ENCODE measurements at regions not wholly inside any gene's neighbourhood (a gene's known extent, or its start where the extent isn't known, plus 50 kb on each side); places are given as distances from the start of the nearest gene placed in this dataset.

- DNase-seq (ENCODE audit: low spot score), result no peak
Measured at GRCh38 chr2:14270036-14270582, 362.4 kb upstream of the LRATD1 start.

- no peak for DNase-seq (ENCODE audit: low spot score)
Measured at GRCh38 chr2:14272396-14273075, 360.0 kb upstream of the LRATD1 start.

- no peak for DNase-seq (ENCODE audit: low spot score)
Measured at GRCh38 chr2:14273650-14274049, 358.9 kb upstream of the LRATD1 start.

GRCh38 chr2:14284244-14284643 lies 348.3 kb upstream of the LRATD1 start:
- no peak for DNase-seq (ENCODE audit: low spot score)

DNA sequence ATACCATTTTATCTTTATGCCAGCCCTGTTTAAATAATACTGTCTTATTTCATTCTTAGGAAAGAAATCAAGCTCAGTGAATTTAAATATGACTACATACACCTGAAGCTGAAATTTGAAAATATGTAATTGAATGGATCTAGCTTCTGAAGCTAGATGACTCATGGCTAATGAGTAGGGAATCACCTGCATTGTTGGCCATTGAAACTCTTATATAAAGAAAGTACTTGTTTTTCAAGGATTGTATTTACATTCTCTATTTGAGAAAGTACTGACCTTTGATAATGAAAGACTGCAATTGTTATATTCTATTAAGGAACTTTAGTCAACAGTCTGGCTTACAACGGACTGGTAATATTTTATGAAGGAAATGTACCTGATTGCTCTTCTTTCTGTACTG lies 346.7 kb upstream of the LRATD1 start:
- no peak for DNase-seq (ENCODE audit: low spot score)

- DNase-seq (ENCODE audit: low spot score), result no peak
Measured at GRCh38 chr2:14288016-14288415, 344.5 kb upstream of the LRATD1 start.

DNA sequence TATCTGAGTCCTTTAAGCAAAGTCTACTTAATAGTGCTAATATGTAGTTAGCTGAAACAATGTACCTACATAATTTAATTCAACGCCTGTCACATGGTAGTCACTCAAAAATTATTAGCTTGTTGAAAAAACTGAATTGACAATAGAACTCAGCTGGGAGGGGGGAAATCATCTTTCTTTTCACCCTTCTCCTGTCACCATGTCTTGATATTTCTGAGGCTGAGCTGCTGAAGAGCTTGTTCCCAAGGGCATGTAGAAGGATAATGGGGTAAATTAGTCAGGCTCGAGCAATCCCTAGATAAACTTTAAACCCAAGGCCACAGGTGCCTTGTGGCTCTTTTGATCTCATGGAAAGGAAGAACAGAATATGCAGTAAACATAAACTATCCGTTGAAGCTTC lies 339.6 kb upstream of the LRATD1 start:
- no peak for DNase-seq (ENCODE audit: low spot score)

GRCh38 chr2:14297340-14297739 lies 335.2 kb upstream of the LRATD1 start:
- no peak for DNase-seq (ENCODE audit: low spot score)

GRCh38 chr2:14297906-14298305 lies 334.6 kb upstream of the LRATD1 start:
- no peak for DNase-seq (ENCODE audit: low spot score)

DNA sequence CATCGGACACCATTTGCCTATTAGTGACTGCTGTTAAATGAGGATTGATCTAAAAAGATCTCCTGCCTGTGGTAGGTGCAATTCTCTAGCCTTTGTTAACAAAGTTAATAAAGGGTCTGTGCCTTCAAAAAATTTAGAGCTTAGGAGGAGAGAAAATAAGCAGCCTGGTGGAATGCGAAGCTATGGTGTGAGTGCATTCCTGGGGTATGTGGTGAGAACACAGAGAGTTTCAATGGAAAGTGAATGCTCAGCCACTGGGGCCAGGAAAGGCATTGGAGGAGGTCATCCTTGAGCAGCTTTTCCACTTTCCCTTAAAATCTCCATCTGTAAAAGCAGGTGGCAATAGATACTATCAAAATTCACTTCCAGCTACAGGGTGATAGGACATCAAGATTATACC lies 331.2 kb upstream of the LRATD1 start:
- DNase-seq (ENCODE audit: low spot score), result no peak

DNA sequence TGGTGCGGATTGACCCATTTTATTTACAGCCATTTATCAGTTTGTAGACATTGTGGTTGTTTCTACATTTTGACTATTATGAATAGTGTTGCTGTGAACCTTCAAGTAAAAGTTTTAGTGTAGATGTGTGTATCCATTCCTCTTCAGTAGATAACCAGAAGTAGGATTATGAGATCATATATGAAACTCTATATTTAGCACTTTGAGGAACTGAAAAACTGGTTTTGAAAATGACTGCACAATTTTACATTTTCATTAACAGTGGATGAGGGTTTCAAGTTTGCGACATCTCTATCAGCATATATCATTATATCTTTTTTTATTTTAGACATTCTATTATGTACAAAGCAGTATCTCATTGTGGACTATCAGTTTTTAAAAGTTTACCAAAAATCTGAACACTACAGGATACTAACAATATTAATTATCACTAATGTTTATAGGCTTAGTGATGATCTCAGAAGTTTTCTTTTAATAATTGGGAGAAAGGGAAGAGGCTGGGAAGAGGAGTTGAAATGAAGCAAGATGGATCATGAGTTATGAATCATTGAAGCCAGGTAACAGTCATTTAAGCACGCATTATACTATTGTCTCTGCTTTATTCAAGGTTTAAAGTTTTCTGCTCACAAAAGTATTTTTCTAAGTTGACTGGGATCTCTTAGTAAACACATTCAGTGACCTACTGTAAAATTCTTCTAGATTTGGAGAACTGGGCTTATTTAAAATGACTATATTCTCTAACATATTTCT lies 329.0 kb upstream of the LRATD1 start:
- DNase-seq (ENCODE audit: low spot score), result no peak

GRCh38 chr2:14304326-14304725 lies 328.2 kb upstream of the LRATD1 start:
- DNase-seq (ENCODE audit: low spot score), result no peak

GRCh38 chr2:14306268-14306861 lies 326.2 kb upstream of the LRATD1 start:
- no peak for DNase-seq (ENCODE audit: low spot score)

DNA sequence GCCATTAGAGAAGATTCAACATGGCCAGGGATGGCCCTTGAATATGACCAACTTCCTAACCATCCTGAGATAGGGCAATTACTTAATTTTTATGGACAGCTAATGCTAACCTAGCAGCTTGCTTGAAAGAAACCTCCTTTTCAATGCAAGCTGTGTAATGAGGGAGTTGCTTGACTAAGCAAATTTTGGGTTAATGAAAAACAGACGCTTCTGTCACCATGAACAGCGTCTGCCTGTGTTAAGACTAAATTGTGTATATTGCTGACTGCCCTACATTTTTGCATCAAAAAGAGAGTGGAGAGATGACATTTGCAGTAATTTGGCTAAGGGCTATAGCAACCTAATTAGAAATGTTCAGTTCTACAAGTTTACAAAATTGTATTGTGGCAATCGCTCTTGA lies 319.2 kb upstream of the LRATD1 start:
- DNase-seq (ENCODE audit: low spot score), result no peak

DNA sequence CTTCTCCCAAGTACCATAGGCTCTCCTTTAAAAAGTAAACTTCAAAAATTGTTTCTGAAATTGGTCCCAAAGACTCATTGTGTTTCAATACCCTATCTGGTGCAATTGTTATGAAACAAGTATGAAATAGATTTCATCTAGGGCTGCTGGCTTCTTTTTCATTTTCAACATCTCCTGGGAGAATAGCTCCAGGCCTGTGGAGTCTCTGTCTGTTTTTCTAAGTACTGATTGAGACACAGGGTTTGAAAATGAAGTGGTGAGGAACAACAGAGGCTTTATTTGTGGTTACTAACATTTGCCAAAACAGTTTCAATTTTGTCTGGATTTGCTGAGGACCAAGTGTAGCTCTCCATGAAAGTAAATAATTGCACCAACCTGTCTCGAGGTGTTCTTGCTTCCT lies 315.9 kb upstream of the LRATD1 start:
- DNase-seq (ENCODE audit: low spot score), result no peak

GRCh38 chr2:14321357-14321756 lies 311.2 kb upstream of the LRATD1 start:
- DNase-seq (ENCODE audit: low spot score), result no peak

DNA sequence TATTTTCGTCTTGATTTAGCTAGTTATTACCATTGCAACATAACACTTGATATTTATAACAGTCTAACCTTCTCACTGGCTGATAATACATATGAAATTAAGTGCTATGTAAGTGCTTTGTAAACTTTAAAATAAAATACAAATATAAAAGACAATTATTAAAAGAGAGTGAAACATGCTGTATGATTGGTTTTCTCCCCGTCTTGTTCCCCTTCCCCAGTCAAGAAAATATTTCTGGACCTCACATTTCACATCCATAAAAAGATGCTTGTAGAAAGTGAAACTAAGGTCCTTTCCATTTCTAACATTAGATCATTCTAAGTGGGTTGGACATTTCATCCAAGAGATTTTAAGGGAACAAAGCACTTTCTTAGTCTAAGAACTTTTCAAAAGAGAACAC lies 310.2 kb upstream of the LRATD1 start:
- no peak for DNase-seq (ENCODE audit: low spot score)

DNA sequence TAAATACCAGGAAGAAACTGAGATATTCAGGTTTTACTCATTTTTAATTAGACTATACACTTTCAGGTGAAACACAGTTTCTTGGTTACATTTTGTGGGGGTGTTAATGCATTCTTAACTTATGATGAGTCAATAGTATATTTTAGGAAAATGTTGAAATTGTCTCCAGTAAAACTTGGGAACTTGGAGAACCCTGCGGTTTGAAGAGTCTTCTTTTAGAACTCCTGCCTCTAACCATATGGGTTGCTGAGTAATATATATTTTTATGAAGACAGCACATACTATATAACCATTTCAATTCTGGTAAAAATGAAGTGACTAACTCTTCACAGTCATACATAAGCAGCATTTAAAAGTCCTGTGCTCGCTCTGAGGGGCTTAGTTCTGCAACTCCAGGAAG lies 308.2 kb upstream of the LRATD1 start:
- no peak for DNase-seq (ENCODE audit: low spot score)

GRCh38 chr2:14330884-14331283 lies 301.6 kb upstream of the LRATD1 start:
- DNase-seq (ENCODE audit: low spot score), result no peak

DNA sequence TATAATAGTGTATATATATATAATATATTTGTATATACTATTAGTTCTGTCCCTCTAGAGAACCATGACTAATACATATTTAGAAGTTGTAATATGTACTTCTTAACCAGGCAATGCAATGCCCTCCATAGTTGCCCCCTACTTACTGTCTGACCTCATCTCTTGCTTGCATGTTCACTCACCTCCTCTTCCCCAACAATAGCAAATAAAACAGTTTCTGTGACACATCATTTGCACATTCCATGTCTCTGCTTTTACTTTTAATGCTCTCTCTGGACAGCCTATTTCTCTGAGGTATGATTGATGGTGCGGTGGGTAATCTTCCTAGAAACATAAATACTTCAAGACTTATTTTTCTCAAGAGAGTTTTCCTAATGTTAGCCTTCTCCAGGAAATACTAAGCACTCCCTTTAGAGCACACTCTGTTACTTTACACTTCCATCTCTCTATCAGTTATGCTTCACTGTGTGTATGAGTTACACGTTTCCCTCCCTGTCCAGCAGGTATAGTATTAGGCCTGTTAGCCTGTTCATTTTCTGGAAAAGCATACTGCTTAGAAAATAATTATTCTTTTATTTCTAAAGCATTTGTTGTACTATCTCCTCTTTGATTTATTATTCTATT lies 295.6 kb upstream of the LRATD1 start:
- DNase-seq (ENCODE audit: low spot score), result no peak

DNA sequence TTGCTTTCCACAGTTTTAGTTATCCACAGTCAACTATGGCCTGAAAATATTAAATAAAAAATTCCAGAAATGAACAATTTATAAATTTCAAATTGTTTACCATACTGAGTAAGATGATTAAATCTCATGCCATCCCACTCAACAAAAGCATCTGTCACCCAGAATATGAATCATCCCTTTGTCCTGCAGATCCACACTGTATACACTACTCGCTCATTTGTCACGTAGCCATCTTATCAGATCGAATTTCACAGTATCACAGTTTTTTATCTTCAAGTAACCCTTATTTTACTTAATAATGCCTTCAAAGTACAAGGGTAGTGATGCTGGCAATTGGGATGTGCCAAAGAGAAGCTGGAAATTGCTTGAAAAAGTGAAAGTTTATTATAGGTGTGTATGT lies 291.8 kb upstream of the LRATD1 start:
- DNase-seq (ENCODE audit: low spot score), result no peak

DNA sequence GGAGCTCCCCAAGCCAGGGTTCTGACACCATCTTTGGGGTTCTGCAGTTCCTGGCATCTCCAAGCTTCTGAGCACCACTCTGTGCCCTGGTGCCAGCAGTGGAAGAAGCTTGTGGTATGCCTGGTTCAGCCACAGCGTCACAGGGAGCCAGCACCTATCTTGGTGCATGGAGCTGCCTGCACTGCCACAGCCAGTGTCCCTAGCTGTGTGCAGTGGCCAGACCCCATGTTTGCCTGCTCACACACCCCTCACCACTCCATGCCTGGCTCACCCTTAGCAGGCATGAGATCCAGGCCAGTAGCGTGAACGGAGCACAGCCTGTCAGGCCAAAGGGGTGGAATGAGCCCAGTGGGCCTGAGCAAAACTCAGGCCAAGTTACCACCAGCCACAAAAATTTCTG lies 290.2 kb upstream of the LRATD1 start:
- DNase-seq (ENCODE audit: low spot score), result no peak

GRCh38 chr2:14344355-14344754 lies 288.2 kb upstream of the LRATD1 start:
- no peak for DNase-seq (ENCODE audit: low spot score)
